Keratinocyte (primary cell): ENCODE measurements at regions not wholly inside any gene's neighbourhood (a gene's known extent, or its start where the extent isn't known, plus 50 kb on each side); places are given as distances from the start of the nearest gene placed in this dataset.

Experiments used
- DNase-seq: peaks from one replicate; pipeline ENCODE4 v3.0.0-alpha.2; 2011; ENCODE audit warnings: low read depth, missing footprints, low spot score
- FAIRE-seq: peaks from 2 replicates; lab custom pipeline; 2011; peaks lifted over from hg19 to GRCh38; lab: Jason Lieb, UNC
- H2AFZ ChIP-seq: 2 replicates; pipeline ENCODE4 v1.6.0; 2012; ENCODE audit warnings: low read length, control low read depth, inconsistent platforms; ENCODE audit not compliant: control insufficient read depth
- H3K27ac ChIP-seq: 2 replicates; pipeline ENCODE4 v1.5.1; 2011; ENCODE audit warnings: low read length; ENCODE audit not compliant: control insufficient read depth, insufficient read depth
- H3K27me3 ChIP-seq: 3 replicates; pipeline ENCODE4 v1.6.0; 2011; ENCODE audit warnings: low read length; ENCODE audit not compliant: control insufficient read depth, insufficient read depth; ENCODE audit errors: extremely low read depth
- H3K36me3 ChIP-seq, 2 experiments: 2 replicates in 1 of 2; 3 replicates in 1 of 2; pipeline ENCODE4 v1.5.1; 2011; ENCODE audit warnings: low read length in 2 of 2, mild to moderate bottlenecking in 1 of 2; ENCODE audit not compliant: control insufficient read depth in 2 of 2, insufficient read depth in 2 of 2; ENCODE audit errors: extremely low read depth in 1 of 2
- H3K4me1 ChIP-seq: 3 replicates; pipeline ENCODE4 v1.5.1; 2011; ENCODE audit warnings: low read length; ENCODE audit not compliant: control insufficient read depth, insufficient read depth; ENCODE audit errors: extremely low read depth
- H3K4me2 ChIP-seq: 3 replicates; pipeline ENCODE4 v1.6.0; 2011; ENCODE audit warnings: low read depth, low read length; ENCODE audit not compliant: control insufficient read depth, insufficient read depth; ENCODE audit errors: extremely low read depth
- H3K4me3 ChIP-seq, 3 experiments: fragments of 200-600 bp in 1 of 3; sonication (generic) in 1 of 3; 2 replicates in 2 of 3; 3 replicates in 1 of 3; pipeline ENCODE4 v1.5.1; 2011 to 2016; ENCODE audit warnings: low read length in 3 of 3, mild to moderate bottlenecking in 3 of 3, control low read depth in 2 of 3, inconsistent platforms in 1 of 3, low read depth in 1 of 3, mixed read lengths in 1 of 3, mixed run types in 1 of 3, moderate library complexity in 1 of 3; ENCODE audit not compliant: control insufficient read depth in 2 of 3, insufficient read depth in 2 of 3; ENCODE audit errors: extremely low read depth in 1 of 3
- H3K79me2 ChIP-seq: 2 replicates; pipeline ENCODE4 v1.6.0; 2012; ENCODE audit warnings: low read length; ENCODE audit not compliant: control insufficient read depth, insufficient read depth
- H3K9ac ChIP-seq: 3 replicates; pipeline ENCODE4 v1.6.0; 2011; ENCODE audit warnings: low read length; ENCODE audit not compliant: control insufficient read depth, insufficient read depth; ENCODE audit errors: extremely low read depth
- H3K9me1 ChIP-seq: 3 replicates; pipeline ENCODE4 v1.6.0; 2011; ENCODE audit warnings: low read length; ENCODE audit not compliant: control insufficient read depth, insufficient read depth; ENCODE audit errors: extremely low read depth
- H3K9me3 ChIP-seq: 2 replicates; pipeline ENCODE4 v1.5.1; 2012; ENCODE audit warnings: low read depth, low read length; ENCODE audit not compliant: control insufficient read depth
- H4K20me1 ChIP-seq: 3 replicates; pipeline ENCODE4 v1.6.0; 2011; ENCODE audit warnings: low read length; ENCODE audit not compliant: control insufficient read depth, insufficient read depth; ENCODE audit errors: extremely low read depth
- EZH2 ChIP-seq: IDR thresholded peaks from one replicate; pipeline ENCODE4 v1.6.1; 2012; ENCODE audit warnings: inconsistent platforms, mild to moderate bottlenecking, low read length, moderate library complexity
- dilution Hi-C: fragments of 300-500 bp; cut with MboI; formaldehyde crosslinking; loops from one replicate; pipeline ENCODE4 v1.7.0; 2020; ENCODE audit warnings: low sequenced_read_pairs; ENCODE audit not compliant: extremely low pct_ligation_motif_present
- TF ChIP-seq, protein P1 (sequence below), 3 experiments: IDR thresholded peaks in 1 of 3; conservative IDR thresholded peaks in 1 of 3; optimal IDR thresholded peaks in 1 of 3; 2 replicates in 2 of 3; 3 replicates in 1 of 3; pipeline versions ENCODE3 to v1.5.1; 2011; ENCODE audit warnings: low read length in 3 of 3, mild to moderate bottlenecking in 3 of 3, moderate library complexity in 2 of 3, control low read depth in 1 of 3, inconsistent platforms in 1 of 3; ENCODE audit not compliant: insufficient read depth in 2 of 3; ENCODE audit errors: extremely low read depth in 1 of 3

DNA sequence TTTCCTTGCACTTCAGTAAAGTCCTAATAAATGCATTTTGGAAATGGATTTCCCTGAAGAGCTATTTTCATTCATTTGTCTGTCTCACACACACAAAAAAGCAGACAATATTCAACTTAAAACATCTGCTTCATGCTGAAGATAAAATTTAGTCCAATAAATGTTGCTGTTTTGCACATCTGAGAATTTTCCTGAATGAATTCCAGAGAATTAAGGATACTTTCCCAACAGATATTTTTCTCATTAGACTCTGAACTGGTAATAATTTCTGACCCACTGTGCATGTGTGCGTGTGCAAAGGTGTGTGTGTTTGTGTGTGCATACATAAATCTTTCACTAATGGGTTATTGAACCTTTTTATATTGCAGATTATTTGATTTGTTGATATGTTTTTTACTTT, 390.2 kb upstream of the TMEFF2 start:
- FAIRE-seq (no peak), DNase-seq (no peak)
- no peak for TF ChIP-seq EZH2
- TF ChIP-seq, protein P1, sequence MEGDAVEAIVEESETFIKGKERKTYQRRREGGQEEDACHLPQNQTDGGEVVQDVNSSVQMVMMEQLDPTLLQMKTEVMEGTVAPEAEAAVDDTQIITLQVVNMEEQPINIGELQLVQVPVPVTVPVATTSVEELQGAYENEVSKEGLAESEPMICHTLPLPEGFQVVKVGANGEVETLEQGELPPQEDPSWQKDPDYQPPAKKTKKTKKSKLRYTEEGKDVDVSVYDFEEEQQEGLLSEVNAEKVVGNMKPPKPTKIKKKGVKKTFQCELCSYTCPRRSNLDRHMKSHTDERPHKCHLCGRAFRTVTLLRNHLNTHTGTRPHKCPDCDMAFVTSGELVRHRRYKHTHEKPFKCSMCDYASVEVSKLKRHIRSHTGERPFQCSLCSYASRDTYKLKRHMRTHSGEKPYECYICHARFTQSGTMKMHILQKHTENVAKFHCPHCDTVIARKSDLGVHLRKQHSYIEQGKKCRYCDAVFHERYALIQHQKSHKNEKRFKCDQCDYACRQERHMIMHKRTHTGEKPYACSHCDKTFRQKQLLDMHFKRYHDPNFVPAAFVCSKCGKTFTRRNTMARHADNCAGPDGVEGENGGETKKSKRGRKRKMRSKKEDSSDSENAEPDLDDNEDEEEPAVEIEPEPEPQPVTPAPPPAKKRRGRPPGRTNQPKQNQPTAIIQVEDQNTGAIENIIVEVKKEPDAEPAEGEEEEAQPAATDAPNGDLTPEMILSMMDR (optimal IDR thresholded peaks at IDR 0.05 in 1 of 3, IDR thresholded peaks at IDR 0.05 in 1 of 3, conservative IDR thresholded peaks at IDR 0.05 in 1 of 3; ENCODE audit: extremely low read depth in 1 of 3, insufficient read depth in 2 of 3, low read length in 3 of 3) = no peak
- Histone ChIP-seq H3K36me3 (no peaks in the 10 kb centered on the region), H3K79me2 (no peaks in the 10 kb centered on the region), H3K9ac (no peak overlapping the region), H3K4me1 (no peaks in the 10 kb centered on the region), H3K9me3 (no peaks in the 10 kb centered on the region), H3K9me1 (no peaks in the 10 kb centered on the region), H4K20me1 (no peaks in the 10 kb centered on the region), H3K4me2 (no peak overlapping the region), H3K27ac (no peak overlapping the region), H3K27me3 (no peaks in the 10 kb centered on the region), H2AFZ (no peak overlapping the region), H3K4me3 (no peak overlapping the region)
- dilution Hi-C loops = no loop called here

DNA sequence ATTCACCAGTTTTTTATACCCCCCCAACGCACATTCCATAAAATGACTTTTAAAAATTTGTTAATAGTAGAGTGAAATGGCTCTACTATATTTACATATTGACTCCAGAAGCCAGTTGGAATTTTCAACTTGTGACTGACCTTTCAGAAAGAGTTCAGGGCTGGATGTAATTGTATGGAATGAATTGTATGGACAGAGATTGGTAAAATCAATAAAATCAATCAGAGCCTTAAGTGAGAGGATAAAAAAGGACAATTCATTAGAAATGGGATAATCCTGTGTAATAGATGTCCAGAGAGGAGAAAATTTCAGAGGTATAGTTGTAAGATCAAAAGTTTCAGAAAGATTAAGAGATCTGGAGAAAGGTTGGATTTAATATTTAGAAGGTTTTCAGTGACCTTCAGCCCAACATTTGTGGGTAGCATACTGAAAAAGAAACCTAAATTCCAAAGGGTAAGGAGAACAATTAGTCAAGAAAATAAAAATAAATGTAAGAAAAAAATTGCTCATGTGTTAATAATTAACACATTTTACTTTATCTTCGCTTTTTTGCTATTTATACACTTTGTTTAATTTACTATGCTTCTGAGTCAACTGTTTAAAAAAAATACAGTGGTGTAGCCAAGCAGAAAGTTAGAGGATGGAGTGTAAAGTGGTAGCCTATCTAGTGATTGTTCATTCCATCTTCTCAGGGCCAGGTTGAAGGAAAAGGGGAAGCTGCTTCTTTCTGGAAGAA, 385.4 kb upstream of the TMEFF2 start:
- Histone ChIP-seq H3K9ac (no peak overlapping the region), H3K4me2 (no peak overlapping the region), H3K27me3 (no peaks in the 10 kb centered on the region), H3K9me3 (no peaks in the 10 kb centered on the region), H4K20me1 (no peaks in the 10 kb centered on the region), H3K4me3 (no peak overlapping the region), H3K36me3 (no peaks in the 10 kb centered on the region), H3K27ac (no peak overlapping the region), H3K9me1 (no peaks in the 10 kb centered on the region), H2AFZ (no peak overlapping the region), H3K79me2 (no peaks in the 10 kb centered on the region), H3K4me1 (no peaks in the 10 kb centered on the region)
- FAIRE-seq (no peak), DNase-seq (no peak)
- dilution Hi-C loops = no loop called here
- no peak for TF ChIP-seq EZH2
- TF ChIP-seq, protein P1 (optimal IDR thresholded peaks at IDR 0.05 in 1 of 3, IDR thresholded peaks at IDR 0.05 in 1 of 3, conservative IDR thresholded peaks at IDR 0.05 in 1 of 3; ENCODE audit: extremely low read depth in 1 of 3, insufficient read depth in 2 of 3, low read length in 3 of 3) = no peak
